HL-60 (cell line): ENCODE measurements at regions not wholly inside any gene's neighbourhood (a gene's known extent, or its start where the extent isn't known, plus 50 kb on each side); places are given as distances from the start of the nearest gene placed in this dataset.

Source experiments
- POLR2AphosphoS5 ChIP-seq: IDR thresholded peaks from 2 replicates; pipeline ENCODE4 v1.6.1; 2012; ENCODE audit warnings: low read depth
- TF ChIP-seq, protein P1 (sequence below): IDR thresholded peaks from one replicate; pipeline ENCODE4 v1.5.1; 2011; ENCODE audit warnings: low read length, control low read depth, inconsistent platforms; ENCODE audit not compliant: insufficient read depth

DNA sequence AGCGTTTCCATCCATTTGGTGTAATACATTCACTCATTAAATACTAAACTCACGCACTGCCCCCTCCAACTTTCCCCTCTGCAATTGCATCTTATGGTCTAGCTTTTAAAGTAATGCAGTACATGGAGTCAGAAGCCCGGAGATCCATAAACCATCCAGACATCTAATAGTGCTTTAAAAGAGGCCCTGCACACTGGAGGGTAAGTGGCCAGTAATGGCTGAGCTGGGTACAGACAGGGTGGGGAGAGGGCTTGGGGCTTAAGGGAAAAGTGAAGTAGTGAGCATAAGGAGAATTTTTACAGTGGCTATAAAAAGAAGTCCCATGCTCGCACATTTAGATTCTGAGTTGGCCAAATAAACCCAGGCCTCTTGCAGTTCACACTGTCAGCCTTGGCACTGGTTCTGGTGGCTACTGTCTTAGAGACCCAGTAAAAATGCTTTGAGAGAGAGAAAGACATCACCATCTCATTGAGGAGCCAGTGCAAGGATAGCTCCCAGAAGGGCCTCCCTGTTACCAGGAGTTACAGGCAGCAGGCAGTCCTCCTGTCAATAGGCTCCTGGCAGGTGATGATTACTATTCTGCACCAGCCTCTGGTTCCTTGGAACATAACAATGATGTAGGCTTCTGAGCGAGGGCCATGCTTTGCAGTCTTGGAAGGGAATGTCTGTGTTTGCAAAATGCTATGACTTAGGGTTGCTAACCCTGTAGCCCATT is 112.6 kb upstream of the NEO1 start:
- TF ChIP-seq, protein P1, sequence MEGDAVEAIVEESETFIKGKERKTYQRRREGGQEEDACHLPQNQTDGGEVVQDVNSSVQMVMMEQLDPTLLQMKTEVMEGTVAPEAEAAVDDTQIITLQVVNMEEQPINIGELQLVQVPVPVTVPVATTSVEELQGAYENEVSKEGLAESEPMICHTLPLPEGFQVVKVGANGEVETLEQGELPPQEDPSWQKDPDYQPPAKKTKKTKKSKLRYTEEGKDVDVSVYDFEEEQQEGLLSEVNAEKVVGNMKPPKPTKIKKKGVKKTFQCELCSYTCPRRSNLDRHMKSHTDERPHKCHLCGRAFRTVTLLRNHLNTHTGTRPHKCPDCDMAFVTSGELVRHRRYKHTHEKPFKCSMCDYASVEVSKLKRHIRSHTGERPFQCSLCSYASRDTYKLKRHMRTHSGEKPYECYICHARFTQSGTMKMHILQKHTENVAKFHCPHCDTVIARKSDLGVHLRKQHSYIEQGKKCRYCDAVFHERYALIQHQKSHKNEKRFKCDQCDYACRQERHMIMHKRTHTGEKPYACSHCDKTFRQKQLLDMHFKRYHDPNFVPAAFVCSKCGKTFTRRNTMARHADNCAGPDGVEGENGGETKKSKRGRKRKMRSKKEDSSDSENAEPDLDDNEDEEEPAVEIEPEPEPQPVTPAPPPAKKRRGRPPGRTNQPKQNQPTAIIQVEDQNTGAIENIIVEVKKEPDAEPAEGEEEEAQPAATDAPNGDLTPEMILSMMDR, result no peak
- no peak for TF ChIP-seq POLR2AphosphoS5
